ENCODE measurements at regions not wholly inside any gene's neighbourhood (a gene's known extent, or its start where the extent isn't known, plus 50 kb on each side); places are given as distances from the start of the nearest gene placed in this dataset.

DNA sequence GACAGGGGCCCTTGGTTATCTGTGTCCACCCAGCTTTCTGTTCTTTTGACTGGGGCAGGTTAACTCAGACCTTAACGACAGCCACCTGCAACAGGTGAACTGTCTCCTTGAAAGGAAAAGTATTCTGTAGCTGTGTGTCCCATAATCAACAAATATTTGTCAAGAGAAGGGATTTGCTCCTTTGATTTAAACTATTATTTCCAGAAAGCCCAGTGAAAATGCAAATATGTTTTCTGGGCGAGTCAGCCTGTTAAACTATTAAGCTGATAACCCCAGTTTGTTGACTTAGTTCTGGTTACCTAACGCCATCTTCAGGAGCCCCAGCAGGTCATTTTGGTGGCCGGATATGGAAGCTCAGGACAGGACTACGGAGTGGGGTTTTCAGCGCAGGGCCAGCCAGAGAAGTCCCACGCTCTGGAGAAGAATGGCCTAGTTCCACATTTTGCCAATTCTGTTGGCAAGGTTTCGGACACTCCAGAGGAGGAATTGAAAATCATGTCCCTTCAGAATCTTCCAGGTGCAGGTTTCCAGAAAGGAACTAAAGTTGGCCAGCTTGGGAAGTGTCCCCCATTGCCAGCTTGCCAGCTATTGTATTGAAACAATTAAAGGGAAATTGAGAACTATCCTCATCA lies 54.5 kb downstream of the ADRA2A start:
- 56 to 58% methylated on average over 8 of the region's 8 CpGs for WGBS, 2 donors
- Histone ChIP-seq H3K27me3 (ENCODE audit: control insufficient read depth in 1 of 2, insufficient read depth in 2 of 2, low read length in 2 of 2) (no peaks in the 10 kb centered on the region), H3K4me1 (ENCODE audit: control insufficient read depth in 2 of 2, insufficient read depth in 2 of 2, low read length in 1 of 2) (no peaks in the 10 kb centered on the region), H3K9me3 (ENCODE audit: control insufficient read depth in 2 of 2, insufficient read depth in 1 of 2, low read depth in 1 of 2, low read length in 1 of 2) (no peaks in the 10 kb centered on the region), H3K36me3 (ENCODE audit: control insufficient read depth in 2 of 2, insufficient read depth in 2 of 2, low read length in 1 of 2) (no peaks in the 10 kb centered on the region), H3K27ac (ENCODE audit: low read depth in 2 of 2, low read length in 1 of 2) (no peak overlapping the region), H3K4me3 (ENCODE audit: low read depth in 1 of 2, low read length in 2 of 2) (no peak overlapping the region)

DNA sequence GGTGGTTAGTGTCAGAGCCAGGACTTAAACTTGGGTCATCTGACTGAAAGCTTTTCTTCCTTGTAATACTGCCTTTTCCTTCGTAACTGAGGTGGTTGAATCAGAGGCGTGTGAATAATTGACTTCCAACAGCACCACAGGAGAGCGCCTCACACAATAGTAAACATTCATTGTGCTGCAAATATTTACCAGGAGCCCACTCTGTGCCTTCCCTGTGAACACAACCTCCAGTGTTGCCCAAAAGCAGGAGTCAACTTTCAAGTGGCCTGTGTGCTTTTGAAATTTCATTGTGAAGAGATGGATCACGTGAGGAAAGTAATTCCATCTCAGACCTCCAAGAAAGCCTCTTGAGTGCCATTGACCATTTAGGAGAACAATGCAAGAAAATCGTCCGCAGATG lies 60.2 kb downstream of the ADRA2A start:
- WGBS, 2 donors = 44 to 55% methylated on average over 6 of the region's 6 CpGs
- H3K27me3 ChIP-seq (ENCODE audit: control insufficient read depth in 1 of 2, insufficient read depth in 2 of 2, low read length in 2 of 2) = no peaks in the 10 kb centered on the region
- H3K27ac ChIP-seq (ENCODE audit: low read depth in 2 of 2, low read length in 1 of 2) = no peak overlapping the region
- H3K9me3 ChIP-seq (ENCODE audit: control insufficient read depth in 2 of 2, insufficient read depth in 1 of 2, low read depth in 1 of 2, low read length in 1 of 2) = no peaks in the 10 kb centered on the region
- H3K4me1 ChIP-seq (ENCODE audit: control insufficient read depth in 2 of 2, insufficient read depth in 2 of 2, low read length in 1 of 2) = peaks cover 0 to 5% of the 10 kb centered on the region in 2 donors
- H3K36me3 ChIP-seq (ENCODE audit: control insufficient read depth in 2 of 2, insufficient read depth in 2 of 2, low read length in 1 of 2) = no peaks in the 10 kb centered on the region
- H3K4me3 ChIP-seq (ENCODE audit: low read depth in 1 of 2, low read length in 2 of 2) = no peak overlapping the region

DNA sequence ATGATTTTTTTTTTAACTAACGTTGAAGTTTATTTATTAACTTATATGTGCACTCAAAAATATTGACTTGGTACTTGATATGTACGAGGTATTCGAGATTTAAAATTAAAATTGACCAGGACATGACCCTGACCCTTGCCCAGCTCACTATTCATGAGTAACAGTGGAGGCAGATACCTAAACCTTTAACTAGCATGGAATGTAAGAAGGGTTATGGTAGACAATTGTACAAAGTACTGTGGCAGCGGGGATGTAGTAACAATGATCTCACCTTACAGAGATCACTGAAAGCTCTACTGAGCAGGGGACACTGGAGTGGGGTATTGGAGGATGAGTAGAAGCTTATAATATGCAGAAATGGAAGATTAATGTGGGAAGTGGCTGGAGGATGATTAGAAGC lies 60.8 kb downstream of the ADRA2A start:
- WGBS, 2 donors = 31 to 35% methylated on average over 4 of the region's 4 CpGs
- Histone ChIP-seq H3K36me3 (ENCODE audit: control insufficient read depth in 2 of 2, insufficient read depth in 2 of 2, low read length in 1 of 2) (no peaks in the 10 kb centered on the region), H3K27me3 (ENCODE audit: control insufficient read depth in 1 of 2, insufficient read depth in 2 of 2, low read length in 2 of 2) (no peaks in the 10 kb centered on the region)

DNA sequence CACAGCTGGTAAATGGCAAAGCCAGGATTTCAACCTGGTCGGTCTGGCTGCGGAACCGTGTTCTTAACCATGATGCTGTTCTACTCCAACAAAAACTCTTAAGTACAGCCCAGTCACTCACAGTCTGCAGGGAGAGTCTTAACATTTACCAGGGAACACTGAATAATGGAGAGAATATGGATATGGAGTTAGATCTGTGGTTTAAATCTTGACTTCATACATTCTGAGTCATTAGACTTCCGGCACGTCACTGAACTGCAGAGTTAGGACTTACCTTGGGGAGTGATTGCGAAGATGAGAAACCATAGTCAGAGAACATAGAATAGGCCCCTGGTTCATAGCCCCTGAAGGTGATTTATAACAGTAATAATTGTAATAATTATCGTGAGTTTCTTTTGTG lies 61.7 kb downstream of the ADRA2A start:
- WGBS, 2 donors = 96% methylated on average over 7 of the region's 7 CpGs
- no peaks in the 10 kb centered on the region for H3K36me3 ChIP-seq (ENCODE audit: control insufficient read depth in 2 of 2, insufficient read depth in 2 of 2, low read length in 1 of 2)
- no peak overlapping the region for H3K27ac ChIP-seq (ENCODE audit: low read depth in 2 of 2, low read length in 1 of 2)
- H3K27me3 ChIP-seq (ENCODE audit: control insufficient read depth in 1 of 2, insufficient read depth in 2 of 2, low read length in 2 of 2) = no peaks in the 10 kb centered on the region
- no peak overlapping the region for H3K4me3 ChIP-seq (ENCODE audit: low read depth in 1 of 2, low read length in 2 of 2)
- H3K4me1 ChIP-seq (ENCODE audit: control insufficient read depth in 2 of 2, insufficient read depth in 2 of 2, low read length in 1 of 2) = peaks cover 0 to 5% of the 10 kb centered on the region in 2 donors
- H3K9me3 ChIP-seq (ENCODE audit: control insufficient read depth in 2 of 2, insufficient read depth in 1 of 2, low read depth in 1 of 2, low read length in 1 of 2) = no peaks in the 10 kb centered on the region

More for the DNA sequence above, 60.8 kb downstream of the ADRA2A start:
- no peak overlapping the region for H3K4me3 ChIP-seq (ENCODE audit: low read depth in 1 of 2, low read length in 2 of 2)
- H3K4me1 ChIP-seq (ENCODE audit: control insufficient read depth in 2 of 2, insufficient read depth in 2 of 2, low read length in 1 of 2) = peaks cover 0 to 5% of the 10 kb centered on the region in 2 donors
- no peaks in the 10 kb centered on the region for H3K9me3 ChIP-seq (ENCODE audit: control insufficient read depth in 2 of 2, insufficient read depth in 1 of 2, low read depth in 1 of 2, low read length in 1 of 2)
- H3K27ac ChIP-seq (ENCODE audit: low read depth in 2 of 2, low read length in 1 of 2) = no peak overlapping the region

DNA sequence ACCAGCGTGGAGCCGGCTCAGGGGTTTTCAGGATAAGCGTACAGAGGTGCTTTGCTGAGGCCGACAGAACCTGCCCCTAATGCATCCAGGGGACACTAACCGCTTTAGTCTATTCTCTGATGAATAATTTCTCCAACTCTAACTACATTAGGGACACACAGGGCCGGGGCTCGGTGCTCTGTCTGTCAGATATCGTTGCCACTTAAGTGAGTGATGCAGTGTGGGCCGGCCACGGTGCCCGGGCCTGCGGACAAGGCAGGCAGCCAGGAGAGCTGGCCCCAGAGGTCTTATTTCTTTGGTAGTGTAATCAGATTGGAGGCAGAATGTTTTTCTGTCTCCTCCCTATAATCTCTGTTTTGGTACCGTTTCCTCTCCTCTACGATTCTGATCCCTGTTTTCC lies 62.7 kb downstream of the ADRA2A start:
- Histone ChIP-seq H3K36me3 (ENCODE audit: control insufficient read depth in 2 of 2, insufficient read depth in 2 of 2, low read length in 1 of 2) (no peaks in the 10 kb centered on the region), H3K9me3 (ENCODE audit: control insufficient read depth in 2 of 2, insufficient read depth in 1 of 2, low read depth in 1 of 2, low read length in 1 of 2) (no peaks in the 10 kb centered on the region), H3K4me3 (ENCODE audit: low read depth in 1 of 2, low read length in 2 of 2) (no peak overlapping the region), H3K27me3 (ENCODE audit: control insufficient read depth in 1 of 2, insufficient read depth in 2 of 2, low read length in 2 of 2) (no peaks in the 10 kb centered on the region), H3K27ac (ENCODE audit: low read depth in 2 of 2, low read length in 1 of 2) (no peak overlapping the region), H3K4me1 (ENCODE audit: control insufficient read depth in 2 of 2, insufficient read depth in 2 of 2, low read length in 1 of 2) (peaks cover 0 to 5% of the 10 kb centered on the region in 2 donors)
- 83 to 84% methylated on average over 14 of the region's 14 CpGs for WGBS, 2 donors

DNA sequence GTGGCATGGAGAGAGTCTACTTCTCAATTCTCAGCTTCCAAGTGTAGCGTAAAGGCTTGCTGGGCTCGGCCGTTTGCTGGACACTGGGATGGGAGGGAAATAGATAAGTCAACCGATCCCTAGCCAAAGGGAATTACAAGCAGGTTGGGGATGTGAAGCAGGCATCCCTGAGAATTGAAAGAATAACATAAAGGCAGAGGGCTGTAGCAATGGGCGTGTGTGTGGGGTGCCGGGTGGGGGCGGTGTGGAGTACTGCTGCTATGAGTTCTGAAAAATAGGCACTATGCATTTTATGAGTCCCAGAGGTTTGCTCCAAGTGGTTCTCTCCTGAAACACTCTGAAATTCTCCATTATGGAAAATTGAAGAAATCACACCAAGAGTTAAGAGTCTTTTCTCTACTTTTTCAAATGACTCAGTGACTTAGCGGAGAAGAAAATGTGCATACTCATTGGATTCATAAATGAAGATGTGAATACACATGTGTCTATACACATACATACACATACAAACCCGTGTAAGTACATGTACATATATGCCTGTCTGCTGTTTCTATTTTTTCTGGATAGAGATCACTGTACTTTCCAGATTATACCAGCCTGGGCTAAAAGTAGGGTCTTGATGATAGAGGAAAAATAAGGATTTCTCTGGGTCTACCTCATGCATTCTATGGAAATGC lies 65.4 kb downstream of the ADRA2A start:
- Histone ChIP-seq H3K36me3 (ENCODE audit: control insufficient read depth in 2 of 2, insufficient read depth in 2 of 2, low read length in 1 of 2) (no peaks in the 10 kb centered on the region), H3K4me3 (ENCODE audit: low read depth in 1 of 2, low read length in 2 of 2) (no peak overlapping the region), H3K9me3 (ENCODE audit: control insufficient read depth in 2 of 2, insufficient read depth in 1 of 2, low read depth in 1 of 2, low read length in 1 of 2) (no peaks in the 10 kb centered on the region), H3K27ac (ENCODE audit: low read depth in 2 of 2, low read length in 1 of 2) (no peak overlapping the region), H3K4me1 (ENCODE audit: control insufficient read depth in 2 of 2, insufficient read depth in 2 of 2, low read length in 1 of 2) (peaks cover 0 to 5% of the 10 kb centered on the region in 2 donors), H3K27me3 (ENCODE audit: control insufficient read depth in 1 of 2, insufficient read depth in 2 of 2, low read length in 2 of 2) (peaks cover 0 to 2% of the 10 kb centered on the region in 2 donors)
- 79 to 82% methylated on average over 9 of the region's 9 CpGs for WGBS, 2 donors

DNA sequence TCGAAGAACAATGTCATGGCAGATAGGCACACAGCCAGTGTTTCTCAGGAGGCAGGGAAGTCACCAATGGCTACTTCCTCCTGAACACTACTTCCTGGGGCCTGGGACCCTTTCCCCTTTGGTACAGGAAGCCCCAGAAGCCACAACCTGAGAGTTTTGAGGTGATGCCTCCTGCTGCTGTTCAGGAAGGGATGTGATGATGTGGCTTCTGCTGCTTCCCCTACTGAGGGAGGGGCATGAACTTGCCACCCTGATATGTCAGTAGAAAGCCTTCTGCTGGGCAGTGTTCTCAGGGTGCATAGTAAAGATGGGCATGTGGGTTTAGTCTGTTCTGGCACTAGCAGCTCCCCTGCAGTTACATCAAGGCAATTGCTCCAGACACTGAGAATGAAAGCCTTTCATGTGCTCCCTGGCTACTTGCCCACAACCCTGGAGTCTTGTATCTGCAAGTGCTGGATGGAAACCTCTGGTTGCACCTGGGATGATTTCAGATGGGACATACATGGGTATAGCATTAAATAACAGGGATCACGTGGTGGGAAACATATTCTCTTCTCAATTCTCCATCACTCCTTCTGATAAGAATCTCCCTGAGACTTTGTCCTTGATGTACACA lies 69.3 kb downstream of the ADRA2A start:
- H3K36me3 ChIP-seq (ENCODE audit: control insufficient read depth in 2 of 2, insufficient read depth in 2 of 2, low read length in 1 of 2) = no peaks in the 10 kb centered on the region
- no peaks in the 10 kb centered on the region for H3K9me3 ChIP-seq (ENCODE audit: control insufficient read depth in 2 of 2, insufficient read depth in 1 of 2, low read depth in 1 of 2, low read length in 1 of 2)
- no peaks in the 10 kb centered on the region for H3K4me1 ChIP-seq (ENCODE audit: control insufficient read depth in 2 of 2, insufficient read depth in 2 of 2, low read length in 1 of 2)
- H3K27me3 ChIP-seq (ENCODE audit: control insufficient read depth in 1 of 2, insufficient read depth in 2 of 2, low read length in 2 of 2) = peaks cover 0 to 2% of the 10 kb centered on the region in 2 donors
- 36 to 46% methylated on average over 2 of the region's 2 CpGs for WGBS, 2 donors
- no peak overlapping the region for H3K27ac ChIP-seq (ENCODE audit: low read depth in 2 of 2, low read length in 1 of 2)
- H3K4me3 ChIP-seq (ENCODE audit: low read depth in 1 of 2, low read length in 2 of 2) = no peak overlapping the region

DNA sequence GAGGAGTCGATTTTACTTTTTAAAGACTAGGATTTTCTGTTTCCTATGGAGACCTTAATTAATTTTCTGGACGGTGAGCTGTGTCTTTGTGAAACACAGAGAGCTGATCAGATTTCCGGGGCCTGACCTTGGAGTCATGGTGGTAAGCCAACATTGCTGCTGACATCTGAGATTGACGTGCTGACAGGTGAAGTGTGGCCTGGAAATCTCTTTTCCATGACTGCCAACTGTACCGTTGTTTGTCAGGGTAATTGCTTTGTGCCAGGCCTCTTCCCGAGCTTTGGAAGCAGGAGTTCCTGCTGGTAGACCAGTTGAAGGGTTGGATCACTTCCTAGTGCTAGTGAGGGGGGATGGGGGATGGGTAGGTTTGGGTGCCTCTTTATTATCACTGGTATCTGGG lies 71.2 kb downstream of the ADRA2A start:
- Histone ChIP-seq H3K27me3 (ENCODE audit: control insufficient read depth in 1 of 2, insufficient read depth in 2 of 2, low read length in 2 of 2) (peaks cover 0 to 2% of the 10 kb centered on the region in 2 donors), H3K36me3 (ENCODE audit: control insufficient read depth in 2 of 2, insufficient read depth in 2 of 2, low read length in 1 of 2) (no peaks in the 10 kb centered on the region), H3K4me1 (ENCODE audit: control insufficient read depth in 2 of 2, insufficient read depth in 2 of 2, low read length in 1 of 2) (no peaks in the 10 kb centered on the region), H3K4me3 (ENCODE audit: low read depth in 1 of 2, low read length in 2 of 2) (no peak overlapping the region), H3K27ac (ENCODE audit: low read depth in 2 of 2, low read length in 1 of 2) (no peak overlapping the region), H3K9me3 (ENCODE audit: control insufficient read depth in 2 of 2, insufficient read depth in 1 of 2, low read depth in 1 of 2, low read length in 1 of 2) (no peaks in the 10 kb centered on the region)
- whole genome bisulfite sequencing, 2 donors = 50 to 51% methylated on average over 6 of the region's 6 CpGs

DNA sequence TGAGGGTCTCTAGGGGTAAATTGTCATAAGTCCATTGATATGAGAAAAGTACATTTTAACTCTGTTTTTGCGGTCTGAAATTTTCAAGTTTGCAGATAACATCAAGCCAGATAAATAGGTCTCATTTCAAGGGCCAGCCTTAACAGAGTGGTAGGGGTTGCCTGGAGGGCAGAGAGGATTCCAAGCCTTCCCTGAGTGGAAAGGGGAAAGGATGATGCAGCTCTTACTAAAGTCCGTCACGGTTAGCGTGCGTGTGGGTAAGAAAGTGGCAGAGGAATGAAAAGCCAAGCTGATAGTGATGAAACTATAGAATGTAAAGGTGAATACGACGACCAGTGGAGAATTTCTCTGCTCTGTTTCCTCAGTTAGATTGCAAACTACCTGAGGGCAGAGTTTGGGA lies 71.6 kb downstream of the ADRA2A start:
- 90 to 92% methylated on average over 7 of the region's 7 CpGs for WGBS, 2 donors
- no peaks in the 10 kb centered on the region for H3K36me3 ChIP-seq (ENCODE audit: control insufficient read depth in 2 of 2, insufficient read depth in 2 of 2, low read length in 1 of 2)
- H3K4me1 ChIP-seq (ENCODE audit: control insufficient read depth in 2 of 2, insufficient read depth in 2 of 2, low read length in 1 of 2) = no peaks in the 10 kb centered on the region
- H3K9me3 ChIP-seq (ENCODE audit: control insufficient read depth in 2 of 2, insufficient read depth in 1 of 2, low read depth in 1 of 2, low read length in 1 of 2) = no peaks in the 10 kb centered on the region
- H3K27me3 ChIP-seq (ENCODE audit: control insufficient read depth in 1 of 2, insufficient read depth in 2 of 2, low read length in 2 of 2) = peaks cover 0 to 2% of the 10 kb centered on the region in 2 donors
- no peak overlapping the region for H3K4me3 ChIP-seq (ENCODE audit: low read depth in 1 of 2, low read length in 2 of 2)
- H3K27ac ChIP-seq (ENCODE audit: low read depth in 2 of 2, low read length in 1 of 2) = no peak overlapping the region

All from esophagus (tissue), 2 donors.